Trophoblast cell (in vitro differentiated cells and primary cell): ENCODE measurements at regions not wholly inside any gene's neighbourhood (a gene's known extent, or its start where the extent isn't known, plus 50 kb on each side); places are given as distances from the start of the nearest gene placed in this dataset.
A peak's percentile ranks its signal among the peaks of the same experiment; 100 is the strongest.

ENCODE experiments used
- DNase-seq, 2 donors: peaks; one replicate each; pipeline ENCODE4 v3.0.0-alpha.2; 2016
- H2AFZ ChIP-seq: 2 replicates; pipeline ENCODE4 v1.6.1; 2013; ENCODE audit warnings: low read length, moderate library complexity, mild to moderate bottlenecking; ENCODE audit not compliant: insufficient read depth, poor library complexity
- H2AK5ac ChIP-seq: 2 replicates; pipeline ENCODE4 v1.6.1; 2013; ENCODE audit warnings: mild to moderate bottlenecking, low read length
- H2BK120ac ChIP-seq: 2 replicates; pipeline ENCODE4 v1.6.1; 2013; ENCODE audit warnings: low read length, mild to moderate bottlenecking, moderate library complexity; ENCODE audit not compliant: insufficient read depth, poor library complexity
- H2BK12ac ChIP-seq: 2 replicates; pipeline ENCODE4 v1.6.1; 2013; ENCODE audit warnings: mild to moderate bottlenecking, low read length, moderate library complexity
- H2BK5ac ChIP-seq: 2 replicates; pipeline ENCODE4 v1.6.1; 2013; ENCODE audit warnings: low read length, low read depth, moderate library complexity, mild to moderate bottlenecking; ENCODE audit not compliant: poor library complexity
- H3K14ac ChIP-seq: 2 replicates; pipeline ENCODE4 v1.6.1; 2013; ENCODE audit warnings: mild to moderate bottlenecking, low read length
- H3K18ac ChIP-seq: 2 replicates; pipeline ENCODE4 v1.6.1; 2013; ENCODE audit warnings: mild to moderate bottlenecking, low read length
- H3K23ac ChIP-seq: 2 replicates; pipeline ENCODE4 v1.6.1; 2013; ENCODE audit warnings: low read length
- H3K27ac ChIP-seq: 2 replicates; pipeline ENCODE4 v1.5.1; 2013; ENCODE audit warnings: low read depth, mild to moderate bottlenecking, inconsistent platforms, low read length, moderate library complexity
- H3K27me3 ChIP-seq: 2 replicates; pipeline ENCODE4 v1.6.1; 2013; ENCODE audit warnings: inconsistent platforms, mild to moderate bottlenecking, low read length, moderate library complexity; ENCODE audit not compliant: insufficient read depth
- H3K36me3 ChIP-seq, 2 experiments: 1 replicate in 1 of 2; 2 replicates in 1 of 2; pipeline ENCODE4 v1.6.1; 2013; ENCODE audit warnings: low read length in 2 of 2, mild to moderate bottlenecking in 2 of 2, moderate library complexity in 1 of 2; ENCODE audit not compliant: insufficient read depth in 2 of 2, control insufficient read depth in 1 of 2
- H3K4ac ChIP-seq: 2 replicates; pipeline ENCODE4 v1.6.1; 2013; ENCODE audit warnings: low read depth, mild to moderate bottlenecking, low read length, moderate library complexity
- H3K4me1 ChIP-seq, 2 experiments: 1 replicate in 1 of 2; 2 replicates in 1 of 2; pipeline ENCODE4 v1.6.1; 2013; ENCODE audit warnings: low read length in 2 of 2, mild to moderate bottlenecking in 2 of 2, moderate library complexity in 1 of 2; ENCODE audit not compliant: insufficient read depth in 2 of 2, control insufficient read depth in 1 of 2
- H3K4me2 ChIP-seq: 2 replicates; pipeline ENCODE4 v1.6.1; 2013; ENCODE audit warnings: inconsistent platforms, mild to moderate bottlenecking, low read length, moderate library complexity
- H3K4me3 ChIP-seq: 2 replicates; pipeline ENCODE4 v1.5.1; 2013; ENCODE audit warnings: mild to moderate bottlenecking, low read depth, low read length, inconsistent platforms
- H3K79me1 ChIP-seq: one replicate; pipeline ENCODE4 v1.6.1; 2013; ENCODE audit warnings: low read length
- H3K79me2 ChIP-seq: 2 replicates; pipeline ENCODE4 v1.6.1; 2013; ENCODE audit warnings: low read length, mild to moderate bottlenecking; ENCODE audit not compliant: control insufficient read depth, insufficient read depth, poor library complexity
- H3K9ac ChIP-seq: 2 replicates; pipeline ENCODE4 v1.6.1; 2013; ENCODE audit warnings: mild to moderate bottlenecking, low read length
- H3K9me3 ChIP-seq: 2 replicates; pipeline ENCODE4 v1.6.1; 2013; ENCODE audit warnings: low read depth, mild to moderate bottlenecking, control low read depth, inconsistent platforms, low read length; ENCODE audit not compliant: insufficient read depth
- H4K12ac ChIP-seq: 2 replicates; pipeline ENCODE4 v1.6.1; 2013; ENCODE audit warnings: low read depth, mild to moderate bottlenecking, low read length, moderate library complexity
- H4K8ac ChIP-seq: 2 replicates; pipeline ENCODE4 v1.6.1; 2013; ENCODE audit warnings: low read depth, mild to moderate bottlenecking, low read length, moderate library complexity
- H4K91ac ChIP-seq: one replicate; pipeline ENCODE4 v1.6.1; 2013; ENCODE audit warnings: low read depth, mild to moderate bottlenecking, low read length, moderate library complexity
- WGBS: extraction: QIAGEN DNeasy Blood & Tissue Kit; methylation state at CpG from one replicate; pipeline ENCODE4 v1.1.7; 2013; ENCODE audit warnings: missing lambda C conversion rate; ENCODE audit not compliant: insufficient read length, insufficient coverage; ENCODE audit errors: extremely low coverage; 5-methylcytosine and 5-hydroxymethylcytosine counted together

- Histone ChIP-seq H3K79me2 (no peaks in the 10 kb centered on the region), H3K27me3 (no peaks in the 10 kb centered on the region), H2BK120ac (no peak overlapping the region), H4K12ac (no peak overlapping the region), H3K36me3 (peaks cover 0 to 2% of the 10 kb centered on the region in 2 experiments), H3K27ac (no peak overlapping the region), H2AFZ (no peak overlapping the region), H3K9me3 (no peaks in the 10 kb centered on the region), H2BK12ac (no peak overlapping the region), H3K18ac (no peak overlapping the region), H3K4me2 (no peak overlapping the region), H3K4me3 (no peak overlapping the region), H3K23ac (no peak overlapping the region), H3K79me1 (no peaks in the 10 kb centered on the region), H2BK5ac (no peak overlapping the region), H3K4me1 (peaks cover 0 to 3% of the 10 kb centered on the region in 2 experiments), H4K8ac (no peak overlapping the region), H3K9ac (peak overlapping the region; percentile 43), H2AK5ac (no peak overlapping the region), H4K91ac (no peak overlapping the region), H3K4ac (no peak overlapping the region), H3K14ac (no peak overlapping the region)
- DNase-seq: no peak
- no CpG with 5 or more reads among the region's 6 CpGs for WGBS
Measured at GRCh38 chr6:109261811-109262210, 120.5 kb downstream of the CD164 start.

GRCh38 chr6:109260701-109261100, 121.6 kb downstream of the CD164 start:
- Histone ChIP-seq H3K27me3 (no peaks in the 10 kb centered on the region), H2BK12ac (no peak overlapping the region), H2BK120ac (no peak overlapping the region), H3K23ac (no peak overlapping the region), H4K91ac (no peak overlapping the region), H4K8ac (no peak overlapping the region), H3K9ac (no peak overlapping the region), H3K79me2 (no peaks in the 10 kb centered on the region), H2AK5ac (no peak overlapping the region), H2AFZ (no peak overlapping the region), H3K4me2 (no peak overlapping the region), H3K36me3 (peaks cover 0 to 2% of the 10 kb centered on the region in 2 experiments), H3K4me3 (no peak overlapping the region), H3K18ac (no peak overlapping the region), H2BK5ac (no peak overlapping the region), H3K27ac (no peak overlapping the region), H3K4me1 (peaks cover 0 to 3% of the 10 kb centered on the region in 2 experiments), H4K12ac (no peak overlapping the region), H3K79me1 (no peaks in the 10 kb centered on the region), H3K9me3 (no peaks in the 10 kb centered on the region), H3K4ac (no peak overlapping the region), H3K14ac (no peak overlapping the region)
- WGBS: 100% methylated on average over 1 of the region's 3 CpGs
- DNase-seq: no peak

GRCh38 chr6:109260126-109260525, 122.1 kb downstream of the CD164 start:
- H4K8ac ChIP-seq: no peak overlapping the region
- H3K9ac ChIP-seq: no peak overlapping the region
- peaks cover 0 to 2% of the 10 kb centered on the region in 2 experiments for H3K36me3 ChIP-seq
- H3K4me2 ChIP-seq: no peak overlapping the region
- WGBS: no CpG with 5 or more reads among the region's 2 CpGs
- H2BK120ac ChIP-seq: no peak overlapping the region
- H2AFZ ChIP-seq: no peak overlapping the region
- no peak overlapping the region for H3K4me3 ChIP-seq
- no peaks in the 10 kb centered on the region for H3K27me3 ChIP-seq
- no peak overlapping the region for H3K18ac ChIP-seq
- no peak overlapping the region for H2BK5ac ChIP-seq
- DNase-seq: peak in 1 of 2 donors; percentile 30
- H3K14ac ChIP-seq: no peak overlapping the region
- H3K79me2 ChIP-seq: no peaks in the 10 kb centered on the region
- no peak overlapping the region for H2BK12ac ChIP-seq
- no peak overlapping the region for H3K27ac ChIP-seq
- H4K91ac ChIP-seq: no peak overlapping the region
- peaks cover 0 to 3% of the 10 kb centered on the region in 2 experiments for H3K4me1 ChIP-seq
- H3K4ac ChIP-seq: no peak overlapping the region
- no peak overlapping the region for H2AK5ac ChIP-seq
- H4K12ac ChIP-seq: no peak overlapping the region
- no peaks in the 10 kb centered on the region for H3K9me3 ChIP-seq
- H3K23ac ChIP-seq: no peak overlapping the region
- no peaks in the 10 kb centered on the region for H3K79me1 ChIP-seq

- H3K36me3 ChIP-seq: peaks cover 0 to under 1% of the 10 kb centered on the region in 2 experiments
- DNase-seq: no peak
- no CpG with 5 or more reads among the region's 2 CpGs for whole genome bisulfite sequencing
- no peak overlapping the region for H3K14ac ChIP-seq
- H2BK120ac ChIP-seq: no peak overlapping the region
- H3K27me3 ChIP-seq: no peaks in the 10 kb centered on the region
- no peak overlapping the region for H4K8ac ChIP-seq
- no peak overlapping the region for H3K18ac ChIP-seq
- no peak overlapping the region for H2AFZ ChIP-seq
- no peak overlapping the region for H2AK5ac ChIP-seq
- H4K12ac ChIP-seq: no peak overlapping the region
- H3K79me1 ChIP-seq: no peaks in the 10 kb centered on the region
- H3K4me1 ChIP-seq: peaks cover 0 to 3% of the 10 kb centered on the region in 2 experiments
- H2BK5ac ChIP-seq: no peak overlapping the region
- H3K9ac ChIP-seq: no peak overlapping the region
- no peak overlapping the region for H3K4ac ChIP-seq
- no peak overlapping the region for H3K27ac ChIP-seq
- H3K23ac ChIP-seq: no peak overlapping the region
- no peak overlapping the region for H2BK12ac ChIP-seq
- H3K79me2 ChIP-seq: no peaks in the 10 kb centered on the region
- no peak overlapping the region for H4K91ac ChIP-seq
- H3K4me2 ChIP-seq: no peak overlapping the region
- no peak overlapping the region for H3K4me3 ChIP-seq
- no peaks in the 10 kb centered on the region for H3K9me3 ChIP-seq
Measured at GRCh38 chr6:109258129-109258528, 124.1 kb downstream of the CD164 start.
